ENCODE measurements at regions not wholly inside any gene's neighbourhood (a gene's known extent, or its start where the extent isn't known, plus 50 kb on each side); places are given as distances from the start of the nearest gene placed in this dataset.

- TF ChIP-seq POLR2A (IDR thresholded peaks at IDR 0.05) (no peak), CTCF (IDR thresholded peaks at IDR 0.05) (no peak)
Measured at GRCh38 chr13:74361274-74361673, 227.1 kb upstream of the KLF12 start.
